ENCODE measurements at regions not wholly inside any gene's neighbourhood (a gene's known extent, or its start where the extent isn't known, plus 50 kb on each side); places are given as distances from the start of the nearest gene placed in this dataset.

- Histone ChIP-seq H3K4me3 (ENCODE audit: insufficient read depth, low read depth, low read length) (no peak overlapping the region), H3K9ac (ENCODE audit: low read length) (no peak overlapping the region), H3K27ac (ENCODE audit: low read depth, low read length) (no peak overlapping the region), H3K9me3 (ENCODE audit: insufficient read depth, low read depth, low read length) (no peaks in the 10 kb centered on the region), H3K79me2 (ENCODE audit: insufficient read depth, low read length) (no peaks in the 10 kb centered on the region), H2AFZ (ENCODE audit: low read depth, low read length) (no peak overlapping the region), H4K20me1 (ENCODE audit: insufficient read depth, low read length) (no peaks in the 10 kb centered on the region), H3K27me3 (ENCODE audit: insufficient read depth, low read length) (peaks cover 2% of the 10 kb centered on the region), H3K36me3 (ENCODE audit: insufficient read depth, low read length) (no peaks in the 10 kb centered on the region), H3K4me2 (ENCODE audit: low read length) (no peak overlapping the region), H3K4me1 (ENCODE audit: insufficient read depth, low read length) (no peaks in the 10 kb centered on the region)
- H3K27me3 Mint-ChIP-seq (ENCODE audit: low read depth, unreplicated experiment): no peaks in the 10 kb centered on the region
- H3K4me1 Mint-ChIP-seq (ENCODE audit: low read depth, unreplicated experiment): no peaks in the 10 kb centered on the region
- FAIRE-seq (no peak), DNase-seq (ENCODE audit: low read depth) (no peak)
- no peak overlapping the region for H3K4me3 Mint-ChIP-seq (ENCODE audit: unreplicated experiment)
- H3K9me3 Mint-ChIP-seq (ENCODE audit: unreplicated experiment): no peaks in the 10 kb centered on the region
- H3K36me3 Mint-ChIP-seq (ENCODE audit: low read depth, unreplicated experiment): no peaks in the 10 kb centered on the region
- TF ChIP-seq, protein P1, sequence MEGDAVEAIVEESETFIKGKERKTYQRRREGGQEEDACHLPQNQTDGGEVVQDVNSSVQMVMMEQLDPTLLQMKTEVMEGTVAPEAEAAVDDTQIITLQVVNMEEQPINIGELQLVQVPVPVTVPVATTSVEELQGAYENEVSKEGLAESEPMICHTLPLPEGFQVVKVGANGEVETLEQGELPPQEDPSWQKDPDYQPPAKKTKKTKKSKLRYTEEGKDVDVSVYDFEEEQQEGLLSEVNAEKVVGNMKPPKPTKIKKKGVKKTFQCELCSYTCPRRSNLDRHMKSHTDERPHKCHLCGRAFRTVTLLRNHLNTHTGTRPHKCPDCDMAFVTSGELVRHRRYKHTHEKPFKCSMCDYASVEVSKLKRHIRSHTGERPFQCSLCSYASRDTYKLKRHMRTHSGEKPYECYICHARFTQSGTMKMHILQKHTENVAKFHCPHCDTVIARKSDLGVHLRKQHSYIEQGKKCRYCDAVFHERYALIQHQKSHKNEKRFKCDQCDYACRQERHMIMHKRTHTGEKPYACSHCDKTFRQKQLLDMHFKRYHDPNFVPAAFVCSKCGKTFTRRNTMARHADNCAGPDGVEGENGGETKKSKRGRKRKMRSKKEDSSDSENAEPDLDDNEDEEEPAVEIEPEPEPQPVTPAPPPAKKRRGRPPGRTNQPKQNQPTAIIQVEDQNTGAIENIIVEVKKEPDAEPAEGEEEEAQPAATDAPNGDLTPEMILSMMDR (IDR thresholded peaks at IDR 0.05; ENCODE audit: insufficient read depth, low read depth, low read length): no peak
- no peak for TF ChIP-seq EZH2 (IDR thresholded peaks at IDR 0.05; ENCODE audit: insufficient read depth, low read length)
- no peak overlapping the region for H3K27ac Mint-ChIP-seq (ENCODE audit: unreplicated experiment)
Observed at GRCh38 chr15:47950447-47950846, 170.3 kb upstream of the SLC24A5 start.

GRCh38 chr15:47951781-47952180 lies 169.0 kb upstream of the SLC24A5 start:
- Histone ChIP-seq H4K20me1 (ENCODE audit: insufficient read depth, low read length) (no peaks in the 10 kb centered on the region), H2AFZ (ENCODE audit: low read depth, low read length) (no peak overlapping the region), H3K4me3 (ENCODE audit: insufficient read depth, low read depth, low read length) (no peak overlapping the region), H3K27me3 (ENCODE audit: insufficient read depth, low read length) (peaks cover 2% of the 10 kb centered on the region), H3K79me2 (ENCODE audit: insufficient read depth, low read length) (no peaks in the 10 kb centered on the region), H3K4me1 (ENCODE audit: insufficient read depth, low read length) (no peaks in the 10 kb centered on the region), H3K36me3 (ENCODE audit: insufficient read depth, low read length) (no peaks in the 10 kb centered on the region), H3K4me2 (ENCODE audit: low read length) (no peak overlapping the region), H3K9ac (ENCODE audit: low read length) (no peak overlapping the region), H3K27ac (ENCODE audit: low read depth, low read length) (no peak overlapping the region), H3K9me3 (ENCODE audit: insufficient read depth, low read depth, low read length) (no peaks in the 10 kb centered on the region)
- H3K9me3 Mint-ChIP-seq (ENCODE audit: unreplicated experiment): no peaks in the 10 kb centered on the region
- no peaks in the 10 kb centered on the region for H3K36me3 Mint-ChIP-seq (ENCODE audit: low read depth, unreplicated experiment)
- FAIRE-seq (no peak), DNase-seq (ENCODE audit: low read depth) (no peak)
- no peak overlapping the region for H3K4me3 Mint-ChIP-seq (ENCODE audit: unreplicated experiment)
- H3K27ac Mint-ChIP-seq (ENCODE audit: unreplicated experiment): no peak overlapping the region
- TF ChIP-seq, protein P1 (IDR thresholded peaks at IDR 0.05; ENCODE audit: insufficient read depth, low read depth, low read length): no peak
- TF ChIP-seq EZH2 (IDR thresholded peaks at IDR 0.05; ENCODE audit: insufficient read depth, low read length): no peak
- H3K27me3 Mint-ChIP-seq (ENCODE audit: low read depth, unreplicated experiment): no peaks in the 10 kb centered on the region
- no peaks in the 10 kb centered on the region for H3K4me1 Mint-ChIP-seq (ENCODE audit: low read depth, unreplicated experiment)

DNA sequence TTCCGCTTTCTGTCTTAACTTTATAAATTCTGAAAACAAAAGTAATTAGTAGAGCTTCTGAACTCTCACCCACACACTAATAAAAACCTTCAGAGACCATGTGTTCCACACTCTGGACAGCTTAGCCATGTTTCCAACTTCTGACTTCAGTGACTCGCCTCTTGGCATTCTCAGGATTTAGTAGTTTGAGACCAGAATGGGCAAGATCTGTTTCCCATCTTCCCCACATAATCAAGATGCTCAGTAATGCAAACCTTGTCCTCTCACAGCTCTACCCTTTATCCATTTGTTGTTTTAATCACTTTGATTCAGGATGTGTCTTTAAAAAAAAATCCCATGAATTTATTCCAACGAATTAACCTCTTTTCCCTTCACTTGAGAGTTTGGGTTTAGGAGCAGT lies 166.6 kb upstream of the SLC24A5 start:
- Mint-ChIP-seq H3K4me1 (ENCODE audit: low read depth, unreplicated experiment) (no peaks in the 10 kb centered on the region), H3K4me3 (ENCODE audit: unreplicated experiment) (no peak overlapping the region), H3K27me3 (ENCODE audit: low read depth, unreplicated experiment) (no peaks in the 10 kb centered on the region), H3K27ac (ENCODE audit: unreplicated experiment) (no peak overlapping the region), H3K36me3 (ENCODE audit: low read depth, unreplicated experiment) (no peaks in the 10 kb centered on the region), H3K9me3 (ENCODE audit: unreplicated experiment) (no peaks in the 10 kb centered on the region)
- Histone ChIP-seq H3K36me3 (ENCODE audit: insufficient read depth, low read length) (no peaks in the 10 kb centered on the region), H3K79me2 (ENCODE audit: insufficient read depth, low read length) (no peaks in the 10 kb centered on the region), H3K4me1 (ENCODE audit: insufficient read depth, low read length) (no peaks in the 10 kb centered on the region), H3K4me3 (ENCODE audit: insufficient read depth, low read depth, low read length) (no peak overlapping the region), H3K27me3 (ENCODE audit: insufficient read depth, low read length) (peaks cover 2% of the 10 kb centered on the region), H3K27ac (ENCODE audit: low read depth, low read length) (no peak overlapping the region), H2AFZ (ENCODE audit: low read depth, low read length) (no peak overlapping the region), H3K4me2 (ENCODE audit: low read length) (no peak overlapping the region), H3K9ac (ENCODE audit: low read length) (no peak overlapping the region), H4K20me1 (ENCODE audit: insufficient read depth, low read length) (no peaks in the 10 kb centered on the region), H3K9me3 (ENCODE audit: insufficient read depth, low read depth, low read length) (no peaks in the 10 kb centered on the region)
- FAIRE-seq (no peak), DNase-seq (ENCODE audit: low read depth) (no peak)
- no peak for TF ChIP-seq EZH2 (IDR thresholded peaks at IDR 0.05; ENCODE audit: insufficient read depth, low read length)
- TF ChIP-seq, protein P1 (IDR thresholded peaks at IDR 0.05; ENCODE audit: insufficient read depth, low read depth, low read length): no peak
